ENCODE measurements at regions not wholly inside any gene's neighbourhood (a gene's known extent, or its start where the extent isn't known, plus 50 kb on each side); places are given as distances from the start of the nearest gene placed in this dataset.

GRCh38 chr20:12775041-12775440 is 233.7 kb upstream of the SPTLC3 start:
- TF ChIP-seq PATZ1 (CRISPR knock-in tag; IDR thresholded peaks at IDR 0.05; ENCODE audit: borderline replicate concordance) = no peak
- no peak for TF ChIP-seq CSDC2 (CRISPR knock-in tag; IDR thresholded peaks at IDR 0.05)
- no peak for TF ChIP-seq ZFP3 (CRISPR knock-in tag; IDR thresholded peaks at IDR 0.05)
- no peak for TF ChIP-seq ESRRG (CRISPR knock-in tag; IDR thresholded peaks at IDR 0.05)
- no peak for TF ChIP-seq ZNF70 (CRISPR knock-in tag; IDR thresholded peaks at IDR 0.05)
- TF ChIP-seq ZFP30 (CRISPR knock-in tag; IDR thresholded peaks at IDR 0.05) = no peak
- TF ChIP-seq CREB5 (CRISPR knock-in tag; IDR thresholded peaks at IDR 0.05; ENCODE audit: low read depth) = no peak
- no peak for TF ChIP-seq PPARA (CRISPR knock-in tag; IDR thresholded peaks at IDR 0.05; ENCODE audit: borderline replicate concordance)
- TF ChIP-seq POU6F1 (CRISPR knock-in tag; IDR thresholded peaks at IDR 0.05; ENCODE audit: borderline replicate concordance, low read depth) = no peak
- no peak for TF ChIP-seq ZNF8 (CRISPR knock-in tag; IDR thresholded peaks at IDR 0.05)
- TF ChIP-seq ZC3H10 (CRISPR knock-in tag; IDR thresholded peaks at IDR 0.05) = no peak
